ENCODE measurements at regions not wholly inside any gene's neighbourhood (a gene's known extent, or its start where the extent isn't known, plus 50 kb on each side); places are given as distances from the start of the nearest gene placed in this dataset.

DNA sequence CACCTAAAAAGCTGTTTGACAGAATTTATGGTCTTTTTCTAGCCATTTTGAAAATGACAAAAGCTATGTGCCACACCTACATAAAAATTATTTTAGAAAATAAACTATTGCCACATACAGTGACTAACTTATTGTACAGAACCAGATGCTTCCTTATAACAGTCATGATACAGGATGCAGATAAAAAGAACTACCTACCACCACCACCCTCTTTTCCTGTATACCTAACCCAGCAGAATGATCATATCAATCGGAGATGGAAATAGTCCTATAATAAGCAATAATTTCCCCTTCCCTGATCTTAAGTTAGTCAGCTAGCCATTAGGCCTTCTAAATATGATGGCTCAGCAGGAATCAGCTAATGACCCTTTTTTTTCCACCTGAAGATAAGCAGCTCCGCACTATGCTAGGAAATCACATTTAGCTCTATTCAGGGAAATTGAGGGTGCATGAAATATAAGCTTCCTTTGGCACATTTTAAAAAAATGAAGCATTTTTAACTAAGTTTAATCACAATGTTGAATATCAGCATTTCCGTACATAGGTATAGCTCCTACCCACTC, 155.5 kb upstream of the SETMAR start:
- no peak for TF ChIP-seq POLR2A (IDR thresholded peaks at IDR 0.05)
- TF ChIP-seq, protein P1, sequence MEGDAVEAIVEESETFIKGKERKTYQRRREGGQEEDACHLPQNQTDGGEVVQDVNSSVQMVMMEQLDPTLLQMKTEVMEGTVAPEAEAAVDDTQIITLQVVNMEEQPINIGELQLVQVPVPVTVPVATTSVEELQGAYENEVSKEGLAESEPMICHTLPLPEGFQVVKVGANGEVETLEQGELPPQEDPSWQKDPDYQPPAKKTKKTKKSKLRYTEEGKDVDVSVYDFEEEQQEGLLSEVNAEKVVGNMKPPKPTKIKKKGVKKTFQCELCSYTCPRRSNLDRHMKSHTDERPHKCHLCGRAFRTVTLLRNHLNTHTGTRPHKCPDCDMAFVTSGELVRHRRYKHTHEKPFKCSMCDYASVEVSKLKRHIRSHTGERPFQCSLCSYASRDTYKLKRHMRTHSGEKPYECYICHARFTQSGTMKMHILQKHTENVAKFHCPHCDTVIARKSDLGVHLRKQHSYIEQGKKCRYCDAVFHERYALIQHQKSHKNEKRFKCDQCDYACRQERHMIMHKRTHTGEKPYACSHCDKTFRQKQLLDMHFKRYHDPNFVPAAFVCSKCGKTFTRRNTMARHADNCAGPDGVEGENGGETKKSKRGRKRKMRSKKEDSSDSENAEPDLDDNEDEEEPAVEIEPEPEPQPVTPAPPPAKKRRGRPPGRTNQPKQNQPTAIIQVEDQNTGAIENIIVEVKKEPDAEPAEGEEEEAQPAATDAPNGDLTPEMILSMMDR (IDR thresholded peaks at IDR 0.05) = no peak
- H3K4me3 ChIP-seq = no peak overlapping the region
- DNase-seq (no peak), ATAC-seq (no peak)
- WGBS, 4 donors = 78 to 91% (median 85%) methylated on average over 3 of the region's 3 CpGs
- intact Hi-C loops (cut with DNase I) = no loop called here
- H3K9me3 ChIP-seq = no peaks in the 10 kb centered on the region
- H3K27me3 ChIP-seq = no peaks in the 10 kb centered on the region
- H3K36me3 ChIP-seq = no peaks in the 10 kb centered on the region
- no peaks in the 10 kb centered on the region for H3K4me1 ChIP-seq
- no peak overlapping the region for H3K27ac ChIP-seq

- no peak for ATAC-seq
Observed at GRCh38 chr3:4149296-4149695, 153.9 kb upstream of the SETMAR start.

GRCh38 chr3:4150816-4151215, 152.4 kb upstream of the SETMAR start:
- no peak for TF ChIP-seq POLR2A (IDR thresholded peaks at IDR 0.05)
- TF ChIP-seq, protein P1 (IDR thresholded peaks at IDR 0.05) = no peak
- ATAC-seq (no peak), DNase-seq (no peak)
- no peaks in the 10 kb centered on the region for H3K4me1 ChIP-seq
- WGBS, 4 donors = 80 to 93% (median 85%) methylated on average over 5 of the region's 5 CpGs
- H3K9me3 ChIP-seq = no peaks in the 10 kb centered on the region
- intact Hi-C loops (cut with DNase I) = no loop called here
- no peak overlapping the region for H3K27ac ChIP-seq
- H3K36me3 ChIP-seq = no peaks in the 10 kb centered on the region
- no peak overlapping the region for H3K4me3 ChIP-seq
- H3K27me3 ChIP-seq = no peaks in the 10 kb centered on the region

More at GRCh38 chr3:4149296-4149695, 153.9 kb upstream of the SETMAR start:
- H3K27ac ChIP-seq = no peak overlapping the region
- no peaks in the 10 kb centered on the region for H3K36me3 ChIP-seq
- WGBS, 4 donors = 85 to 90% (median 88%) methylated on average over 2 of the region's 2 CpGs
- no peak for DNase-seq
- intact Hi-C loops (cut with DNase I) = no loop called here
- H3K4me1 ChIP-seq = no peaks in the 10 kb centered on the region
- no peaks in the 10 kb centered on the region for H3K27me3 ChIP-seq
- TF ChIP-seq, protein P1 (IDR thresholded peaks at IDR 0.05) = no peak
- H3K4me3 ChIP-seq = no peak overlapping the region
- no peaks in the 10 kb centered on the region for H3K9me3 ChIP-seq

GRCh38 chr3:4151859-4152258, 151.3 kb upstream of the SETMAR start:
- 92 to 96% (median 94%) methylated on average over 1 of the region's 1 CpG for WGBS, 4 donors
- no peaks in the 10 kb centered on the region for H3K27me3 ChIP-seq

More at GRCh38 chr3:4151859-4152258, 151.3 kb upstream of the SETMAR start:
- Histone ChIP-seq H3K9me3 (no peaks in the 10 kb centered on the region), H3K36me3 (no peaks in the 10 kb centered on the region), H3K4me1 (no peaks in the 10 kb centered on the region), H3K4me3 (no peak overlapping the region), H3K27ac (no peak overlapping the region)
- DNase-seq (no peak), ATAC-seq (no peak)
- no peak for TF ChIP-seq POLR2A (IDR thresholded peaks at IDR 0.05)
- TF ChIP-seq, protein P1 (IDR thresholded peaks at IDR 0.05) = no peak
- intact Hi-C loops (cut with DNase I) = no loop called here

All from heart left ventricle (tissue), 16 donors.